ENCODE measurements at regions not wholly inside any gene's neighbourhood (a gene's known extent, or its start where the extent isn't known, plus 50 kb on each side); places are given as distances from the start of the nearest gene placed in this dataset.

DNA sequence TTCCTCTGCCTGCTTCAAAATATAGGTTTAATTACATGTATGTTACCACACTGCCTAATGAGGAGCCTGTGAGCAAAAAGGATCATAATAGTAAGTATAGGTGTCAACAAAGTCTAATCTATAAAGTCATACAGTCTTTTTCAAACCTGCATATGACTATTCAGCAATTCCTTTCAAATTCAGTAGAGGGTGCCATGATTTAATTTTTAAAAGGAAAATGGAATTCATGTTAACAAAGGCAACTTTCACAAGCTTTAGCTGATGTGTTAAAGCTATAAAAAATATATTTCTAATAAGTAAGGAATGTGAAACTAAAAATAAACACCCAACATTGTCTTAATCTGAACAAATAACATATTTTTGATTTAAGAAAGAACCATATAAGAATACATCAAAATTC lies 52.1 kb downstream of the MPP7 start:
- ATAC-seq (replicated peaks in 6 of 8), result peak in 3 of 8 experiments; percentile 28 to 35 (median 33)
- in situ Hi-C loops (cut with MboI; ENCODE audit: low pct_unique_long_range_greater_than_20kb in 2 of 9, low sequenced_read_pairs in 9 of 9, unreplicated experiment in 9 of 9), result loop anchor here in 3 of 9 experiments (10.0 to 25.0 kb wide), 3 partner anchors 124 to 137 kb away; no protein-coding TSS in a partner anchor
- Histone ChIP-seq H3K4me1 (replicated peaks in 1 of 2) (peaks cover 0 to 7% of the 10 kb centered on the region in 2 donors), H3K4me3 (no peak overlapping the region), H3K27ac (no peak overlapping the region)

DNA sequence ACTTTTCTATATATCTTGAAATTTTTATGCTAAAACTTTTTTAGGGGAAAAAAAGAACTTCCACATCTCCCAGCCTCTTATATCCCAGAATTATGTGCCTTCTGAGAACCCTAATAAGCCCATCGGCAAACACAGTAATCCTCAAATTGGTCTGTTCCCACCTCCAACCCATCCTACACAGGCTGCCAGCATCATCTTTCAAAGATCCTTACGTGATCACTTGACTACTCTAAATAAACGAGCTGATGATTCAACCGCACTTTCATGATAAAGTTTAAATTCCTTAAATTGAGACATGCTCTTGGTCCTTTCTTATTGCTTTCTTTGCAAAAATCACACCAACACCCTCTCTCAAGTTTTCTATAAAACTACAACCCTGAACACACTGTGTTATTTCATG lies 52.5 kb downstream of the MPP7 start:
- WGBS, 10 experiments, result 57 to 100% (median 92%) methylated on average over 1 to 4 of the region's 4 CpGs; no CpG with 5 or more reads in 2 of the 10 experiments
- ATAC-seq (replicated peaks in 6 of 8), result no peak

GRCh38 chr10:28249512-28249911 lies 53.4 kb downstream of the MPP7 start:
- in situ Hi-C loops (cut with MboI; ENCODE audit: low pct_unique_long_range_greater_than_20kb in 2 of 9, low sequenced_read_pairs in 9 of 9, unreplicated experiment in 9 of 9), result loop anchor here in 2 of 9 experiments (25.0 kb wide), 2 partner anchors 138 to 812 kb away; no protein-coding TSS in a partner anchor
- no peak for ATAC-seq (replicated peaks in 6 of 8)
- no peak overlapping the region for H3K4me3 ChIP-seq
- peaks cover 0 to 3% of the 10 kb centered on the region in 2 donors for H3K4me1 ChIP-seq (replicated peaks in 1 of 2)
- no peak overlapping the region for H3K27ac ChIP-seq
- WGBS, 10 experiments, result 29 to 100% (median 84%) methylated on average over 1 to 4 of the region's 6 CpGs; no CpG with 5 or more reads in 4 of the 10 experiments

More for the DNA sequence above, 52.5 kb downstream of the MPP7 start:
- Histone ChIP-seq H3K4me1 (replicated peaks in 1 of 2) (peaks cover 0 to 7% of the 10 kb centered on the region in 2 donors), H3K4me3 (no peak overlapping the region), H3K27ac (no peak overlapping the region)
- in situ Hi-C loops (cut with MboI; ENCODE audit: low pct_unique_long_range_greater_than_20kb in 2 of 9, low sequenced_read_pairs in 9 of 9, unreplicated experiment in 9 of 9), result loop anchor here in 3 of 9 experiments (10.0 to 25.0 kb wide), 3 partner anchors 124 to 137 kb away; no protein-coding TSS in a partner anchor

DNA sequence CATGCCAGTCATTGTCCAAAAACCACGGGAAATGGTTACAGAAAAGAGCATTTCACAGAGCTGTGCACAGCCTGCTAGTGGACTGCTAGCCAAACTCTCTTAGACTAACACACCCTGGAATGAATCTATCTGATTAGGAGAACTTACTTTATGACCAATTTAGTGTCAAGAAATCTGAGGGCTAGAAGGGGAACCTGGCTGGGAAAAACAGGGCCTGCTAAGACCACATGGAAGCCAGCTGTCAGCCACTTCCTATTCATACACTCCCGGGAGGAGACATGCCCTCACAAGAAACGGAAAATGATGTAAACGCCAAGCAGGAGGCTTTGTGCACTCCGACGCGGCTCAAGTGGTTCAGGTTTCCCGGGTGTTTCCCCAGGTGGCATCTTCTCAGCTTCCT lies 54.8 kb downstream of the MPP7 start:
- Histone ChIP-seq H3K4me3 (no peak overlapping the region), H3K4me1 (replicated peaks in 1 of 2) (no peaks in the 10 kb centered on the region), H3K27ac (no peak overlapping the region)
- in situ Hi-C loops (cut with MboI; ENCODE audit: low pct_unique_long_range_greater_than_20kb in 2 of 9, low sequenced_read_pairs in 9 of 9, unreplicated experiment in 9 of 9), result loop anchor here in 2 of 9 experiments (25.0 kb wide), 2 partner anchors 139 to 811 kb away; no protein-coding TSS in a partner anchor
- WGBS, 10 experiments, result 0 to 100% (median 58%) methylated on average over 1 to 7 of the region's 8 CpGs
- ATAC-seq (replicated peaks in 6 of 8), result peak in 3 of 8 experiments; percentile 69 to 93 (median 87)

GRCh38 chr10:28246023-28246422 lies 56.8 kb downstream of the MPP7 start:
- H3K4me1 ChIP-seq (replicated peaks in 1 of 2), result no peaks in the 10 kb centered on the region
- no peak for ATAC-seq (replicated peaks in 6 of 8)
- H3K27ac ChIP-seq, result no peak overlapping the region
- in situ Hi-C loops (cut with MboI; ENCODE audit: low pct_unique_long_range_greater_than_20kb in 2 of 9, low sequenced_read_pairs in 9 of 9, unreplicated experiment in 9 of 9), result loop anchor here in 2 of 9 experiments (25.0 kb wide), 2 partner anchors 141 to 809 kb away; no protein-coding TSS in a partner anchor
- no peak overlapping the region for H3K4me3 ChIP-seq

GRCh38 chr10:28243923-28244322 lies 58.9 kb downstream of the MPP7 start:
- Histone ChIP-seq H3K4me3 (no peak overlapping the region), H3K27ac (no peak overlapping the region), H3K4me1 (replicated peaks in 1 of 2) (no peaks in the 10 kb centered on the region)
- WGBS, 10 experiments, result 0 to 100% (median 67%) methylated on average over 1 of the region's 1 CpG; no CpG with 5 or more reads in 1 of the 10 experiments
- ATAC-seq (replicated peaks in 6 of 8), result no peak
- in situ Hi-C loops (cut with MboI; ENCODE audit: low pct_unique_long_range_greater_than_20kb in 2 of 9, low sequenced_read_pairs in 9 of 9, unreplicated experiment in 9 of 9), result loop anchor here in 2 of 9 experiments (25.0 kb wide), 2 partner anchors 143 to 807 kb away; no protein-coding TSS in a partner anchor

DNA sequence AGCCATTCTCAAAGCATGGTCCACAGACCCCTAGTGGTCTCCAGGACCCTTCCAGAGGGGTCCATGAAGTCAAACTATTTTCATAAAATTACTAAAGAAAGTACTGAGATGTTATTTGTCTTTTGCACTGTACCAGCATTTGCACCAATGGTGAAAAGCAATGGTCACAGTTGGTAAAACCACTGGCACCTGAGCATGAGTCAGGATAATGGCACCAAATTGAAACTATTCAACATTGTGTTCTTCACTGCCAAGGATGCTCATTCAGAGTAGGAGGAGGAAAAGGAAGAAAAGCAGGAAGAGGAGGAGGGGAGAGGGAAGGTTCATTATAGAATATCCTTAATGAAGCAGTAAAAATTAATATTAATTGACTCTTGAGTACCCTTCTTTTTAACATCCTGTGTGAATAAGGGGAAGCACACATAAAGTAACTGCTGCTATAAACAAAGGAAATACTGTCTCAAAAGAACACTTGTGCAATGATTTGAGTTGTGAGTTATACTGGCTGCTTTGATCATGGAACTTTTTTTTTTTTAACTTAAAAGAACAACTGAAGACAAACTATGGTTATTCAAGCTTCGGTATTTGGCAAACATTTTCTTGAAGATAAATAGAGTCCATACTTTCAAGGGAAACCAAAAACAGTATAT lies 60.2 kb downstream of the MPP7 start:
- WGBS, 10 experiments, result 29 to 100% (median 85%) methylated on average over 1 of the region's 1 CpG; no CpG with 5 or more reads in 2 of the 10 experiments
- ATAC-seq (replicated peaks in 6 of 8), result no peak
- Histone ChIP-seq H3K4me1 (replicated peaks in 1 of 2) (no peaks in the 10 kb centered on the region), H3K27ac (no peak overlapping the region), H3K4me3 (no peak overlapping the region)
- in situ Hi-C loops (cut with MboI; ENCODE audit: low pct_unique_long_range_greater_than_20kb in 2 of 9, low sequenced_read_pairs in 9 of 9, unreplicated experiment in 9 of 9), result loop anchor here in 2 of 9 experiments (25.0 kb wide), 2 partner anchors 145 to 805 kb away; no protein-coding TSS in a partner anchor

DNA sequence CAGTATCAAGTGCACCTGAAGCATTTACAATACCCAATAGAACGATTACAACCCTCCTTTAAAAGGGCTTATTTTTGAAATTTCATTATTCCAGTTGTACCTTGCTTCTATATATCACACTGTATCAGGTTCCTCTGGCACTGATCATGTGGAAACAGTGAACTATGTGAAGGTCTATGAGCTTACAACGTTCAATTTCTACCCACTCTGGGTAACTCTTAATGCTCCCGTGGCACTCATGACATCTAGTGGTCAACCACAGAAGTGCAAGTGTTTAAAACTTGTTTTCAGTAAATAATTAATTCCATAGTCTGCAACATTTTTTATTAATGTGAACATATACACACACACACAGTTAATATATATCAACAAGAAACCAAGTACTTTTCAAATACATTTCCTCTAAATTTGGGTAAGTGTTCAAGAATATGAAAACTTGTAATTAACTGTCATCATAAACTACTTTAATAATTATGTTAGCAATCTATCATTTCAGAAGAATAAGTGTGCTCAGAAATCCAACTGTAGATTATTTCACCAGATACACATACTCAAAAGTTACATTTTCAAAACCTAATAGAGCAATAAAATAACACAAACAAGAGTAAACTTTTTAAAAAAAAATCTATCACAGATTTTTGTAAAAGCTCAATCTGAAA lies 61.0 kb downstream of the MPP7 start:
- ATAC-seq (replicated peaks in 6 of 8), result peak; percentile 76 to 92 (median 86)
- in situ Hi-C loops (cut with MboI; ENCODE audit: low pct_unique_long_range_greater_than_20kb in 2 of 9, low sequenced_read_pairs in 9 of 9, unreplicated experiment in 9 of 9), result loop anchor here in 2 of 9 experiments (25.0 kb wide), 2 partner anchors 145 to 805 kb away; no protein-coding TSS in a partner anchor
- 0 to 19% (median 11%) methylated on average over 2 to 3 of the region's 3 CpGs; no CpG with 5 or more reads in 2 of the 10 experiments for WGBS, 10 experiments
- H3K4me3 ChIP-seq, result no peak overlapping the region
- H3K27ac ChIP-seq, result no peak overlapping the region
- H3K4me1 ChIP-seq (replicated peaks in 1 of 2), result peaks cover 0 to 4% of the 10 kb centered on the region in 2 donors

GRCh38 chr10:28240400-28240799 lies 62.5 kb downstream of the MPP7 start:
- in situ Hi-C loops (cut with MboI; ENCODE audit: low pct_unique_long_range_greater_than_20kb in 2 of 9, low sequenced_read_pairs in 9 of 9, unreplicated experiment in 9 of 9), result loop anchor here in 2 of 9 experiments (25.0 kb wide), 2 partner anchors 147 to 803 kb away; no protein-coding TSS in a partner anchor
- 22 to 90% (median 73%) methylated on average over 1 to 2 of the region's 2 CpGs; no CpG with 5 or more reads in 1 of the 10 experiments for WGBS, 10 experiments
- Histone ChIP-seq H3K27ac (no peak overlapping the region), H3K4me1 (replicated peaks in 1 of 2) (peaks cover 0 to 8% of the 10 kb centered on the region in 2 donors), H3K4me3 (no peak overlapping the region)
- ATAC-seq (replicated peaks in 6 of 8), result no peak

DNA sequence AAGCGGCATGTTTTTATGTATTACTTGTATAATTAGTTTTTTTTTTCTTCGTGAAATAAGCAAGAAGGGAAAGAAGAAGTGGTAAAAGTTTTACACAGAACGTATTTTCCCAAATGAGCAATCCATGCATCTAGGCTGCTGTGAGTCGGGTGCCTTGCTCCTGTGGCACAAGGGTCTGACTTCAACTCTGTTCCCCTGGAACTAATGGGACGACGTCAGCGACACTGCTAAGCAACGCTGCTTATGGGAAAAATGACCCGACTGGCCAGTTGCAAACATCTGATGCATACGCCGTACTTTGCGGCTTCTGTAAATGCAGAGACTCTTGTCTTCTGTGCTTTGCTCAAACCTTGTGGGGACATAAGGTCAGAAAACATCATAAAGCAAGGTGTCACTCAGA lies 66.3 kb downstream of the MPP7 start:
- in situ Hi-C loops (cut with MboI; ENCODE audit: low pct_unique_long_range_greater_than_20kb in 2 of 9, low sequenced_read_pairs in 9 of 9, unreplicated experiment in 9 of 9), result loop anchor here in 2 of 9 experiments (25.0 kb wide), 2 partner anchors 151 to 799 kb away; no protein-coding TSS in a partner anchor
- ATAC-seq (replicated peaks in 6 of 8), result peak in 5 of 8 experiments; percentile 72 to 100 (median 95)
- peaks cover 0 to 8% of the 10 kb centered on the region in 2 donors for H3K4me1 ChIP-seq (replicated peaks in 1 of 2)
- no peak overlapping the region for H3K4me3 ChIP-seq
- 46 to 95% (median 78%) methylated on average over 3 to 12 of the region's 12 CpGs for WGBS, 10 experiments
- no peak overlapping the region for H3K27ac ChIP-seq

- Histone ChIP-seq H3K4me1 (replicated peaks in 1 of 2) (no peaks in the 10 kb centered on the region), H3K4me3 (no peak overlapping the region), H3K27ac (no peak overlapping the region)
- in situ Hi-C loops (cut with MboI; ENCODE audit: low pct_unique_long_range_greater_than_20kb in 2 of 9, low sequenced_read_pairs in 9 of 9, unreplicated experiment in 9 of 9), result loop anchor here in 1 of 9 experiments (25.0 kb wide), 1 partner anchor 484 kb away; the partner anchor contains the start of gene MKX
- WGBS, 10 experiments, result 27 to 80% (median 66%) methylated on average over 1 to 5 of the region's 5 CpGs
- no peak for ATAC-seq (replicated peaks in 6 of 8)
Observed at GRCh38 chr10:28220811-28221210, 82.1 kb downstream of the MPP7 start.

DNA sequence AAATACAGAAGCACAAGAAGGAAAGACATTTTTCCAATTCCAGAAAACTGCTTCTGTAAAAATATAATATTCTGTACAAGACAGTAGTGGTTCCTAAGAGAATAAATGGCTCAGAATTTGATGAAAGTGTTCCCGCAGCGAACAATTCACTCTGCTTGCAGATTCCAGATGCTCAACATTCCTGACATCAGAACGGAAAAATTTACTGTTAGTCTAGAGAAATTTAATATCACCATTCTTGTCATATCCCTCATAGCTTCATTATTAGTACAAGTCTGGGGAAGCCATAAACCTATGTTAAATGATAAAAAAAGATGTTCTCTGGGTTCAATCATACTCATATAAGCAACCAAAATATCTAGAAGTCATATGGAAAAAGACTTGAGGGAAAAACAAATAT lies 83.6 kb downstream of the MPP7 start:
- Histone ChIP-seq H3K4me3 (no peak overlapping the region), H3K4me1 (replicated peaks in 1 of 2) (no peaks in the 10 kb centered on the region), H3K27ac (no peak overlapping the region)
- ATAC-seq (replicated peaks in 6 of 8), result no peak
- in situ Hi-C loops (cut with MboI; ENCODE audit: low pct_unique_long_range_greater_than_20kb in 2 of 9, low sequenced_read_pairs in 9 of 9, unreplicated experiment in 9 of 9), result loop anchor here in 1 of 9 experiments (25.0 kb wide), 1 partner anchor 482 kb away; the partner anchor contains the start of gene MKX
- WGBS, 10 experiments, result 18 to 100% (median 87%) methylated on average over 3 of the region's 3 CpGs

- in situ Hi-C loops (cut with MboI; ENCODE audit: low pct_unique_long_range_greater_than_20kb in 2 of 9, low sequenced_read_pairs in 9 of 9, unreplicated experiment in 9 of 9), result loop anchor here in 1 of 9 experiments (25.0 kb wide), 1 partner anchor 481 kb away; the partner anchor contains the start of gene MKX
- WGBS, 10 experiments, result 14 to 100% (median 91%) methylated on average over 1 to 7 of the region's 7 CpGs
- no peak overlapping the region for H3K4me3 ChIP-seq
- ATAC-seq (replicated peaks in 6 of 8), result peak in 1 of 8 experiments; percentile 60
- H3K4me1 ChIP-seq (replicated peaks in 1 of 2), result no peaks in the 10 kb centered on the region
- H3K27ac ChIP-seq, result no peak overlapping the region
Observed at GRCh38 chr10:28217848-28218247, 85.0 kb downstream of the MPP7 start.
